GM23338 (cell line): ENCODE measurements at regions not wholly inside any gene's neighbourhood (a gene's known extent, or its start where the extent isn't known, plus 50 kb on each side); places are given as distances from the start of the nearest gene placed in this dataset.

Experiments used
- CREB1 ChIP-seq: fragments of 250-450 bp; sonication (Bioruptor Pico); IDR thresholded peaks from 2 replicates; pipeline ENCODE4 v1.5.0; 2020; ENCODE audit warnings: low read depth, mild to moderate bottlenecking, moderate library complexity
- CTCF ChIP-seq, 2 experiments: fragments of 200-600 bp in 1 of 2; sonication (generic) in 1 of 2; conservative IDR thresholded peaks; 2 replicates each; pipeline versions ENCODE4 v1.5.1 to v1.6.1; 2016 to 2017; ENCODE audit warnings: antibody characterized with exemption in 2 of 2, low read depth in 2 of 2, mild to moderate bottlenecking in 2 of 2, moderate library complexity in 1 of 2
- EZH2 ChIP-seq: fragments of 200-600 bp; sonication (generic); IDR thresholded peaks from one replicate; pipeline ENCODE4 v1.8.0; 2017; ENCODE audit warnings: antibody characterized with exemption, mild to moderate bottlenecking, low read depth; ENCODE audit not compliant: unreplicated experiment
- EZH2phosphoT487 ChIP-seq: fragments of 200-600 bp; sonication (generic); IDR thresholded peaks from one replicate; pipeline ENCODE4 v1.8.1; 2018; ENCODE audit warnings: antibody characterized with exemption; ENCODE audit not compliant: unreplicated experiment
- NANOG ChIP-seq: IDR thresholded peaks from 2 replicates; pipeline ENCODE4 v1.6.1; 2016; ENCODE audit warnings: antibody characterized with exemption, borderline replicate concordance
- POLR2AphosphoS5 ChIP-seq: IDR thresholded peaks from 2 replicates; pipeline ENCODE4 v1.6.1; 2016; ENCODE audit warnings: antibody characterized with exemption, low read depth
- REST ChIP-seq: IDR thresholded peaks from one replicate; pipeline ENCODE4 v1.6.1; 2018; ENCODE audit warnings: antibody characterized with exemption; ENCODE audit not compliant: unreplicated experiment
- ZNF331 ChIP-seq: fragments of 250-450 bp; sonication (Bioruptor Pico); IDR thresholded peaks from 2 replicates; pipeline ENCODE4 v1.5.0; 2020; ENCODE audit warnings: low read depth, mild to moderate bottlenecking, moderate library complexity
- ZNF462 ChIP-seq: fragments of 250-450 bp; sonication (Bioruptor Pico); IDR thresholded peaks from 2 replicates; pipeline ENCODE4 v1.5.0; 2020; ENCODE audit warnings: mild to moderate bottlenecking, moderate library complexity

- TF ChIP-seq CTCF (conservative IDR thresholded peaks at IDR 0.05; ENCODE audit: low read depth in 2 of 2): no peak
- TF ChIP-seq EZH2phosphoT487: no peak
- TF ChIP-seq POLR2AphosphoS5: no peak
- no peak for TF ChIP-seq EZH2
- no peak for TF ChIP-seq REST
- TF ChIP-seq ZNF331 (CRISPR knock-in tag): no peak
- no peak for TF ChIP-seq CREB1 (CRISPR knock-in tag)
- no peak for TF ChIP-seq ZNF462 (CRISPR knock-in tag)
- TF ChIP-seq NANOG: no peak
Measured at GRCh38 chr4:169914866-169915265, 111.3 kb downstream of the MFAP3L start.
